ENCODE measurements at regions not wholly inside any gene's neighbourhood (a gene's known extent, or its start where the extent isn't known, plus 50 kb on each side); places are given as distances from the start of the nearest gene placed in this dataset.
"Not testable (repeated sequence)": the region's sequence is repeated elsewhere in the genome, so short reads cannot be mapped to it uniquely, and the experiment has no call there.

DNA sequence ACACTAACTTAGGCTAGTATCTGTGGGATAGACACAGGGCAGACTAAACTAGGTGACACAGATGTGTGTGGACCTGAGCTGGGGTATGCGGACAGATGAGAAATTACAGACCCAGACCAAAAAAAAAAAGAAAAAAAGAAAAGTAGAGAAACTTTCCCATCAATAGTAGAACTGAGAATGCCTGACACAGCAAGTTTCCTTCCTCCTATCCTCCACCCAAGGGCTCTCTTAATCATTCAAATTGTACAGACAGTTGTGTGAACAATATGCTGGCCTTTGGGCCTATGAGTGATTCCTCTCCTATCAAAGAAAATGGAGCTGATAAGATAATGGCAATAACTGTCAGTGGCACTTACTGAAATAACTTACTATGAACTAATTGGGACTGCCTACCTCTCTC is 226.7 kb upstream of the PRDM1 start:
- H3K27ac ChIP-seq = no peak overlapping the region
- intact Hi-C loops (cut with DNase I; ENCODE audit: low total_unique reads) = no loop called here
- WGBS, 2 donors (ENCODE audit: low coverage in 1 of 2) = 79 to 83% methylated on average over 1 of the region's 1 CpG
- no peaks in the 10 kb centered on the region for H3K27me3 ChIP-seq
- H3K4me3 ChIP-seq = no peak overlapping the region
- TF ChIP-seq POLR2AphosphoS5 (IDR thresholded peaks at IDR 0.05) = no peak
- TF ChIP-seq, protein P1, sequence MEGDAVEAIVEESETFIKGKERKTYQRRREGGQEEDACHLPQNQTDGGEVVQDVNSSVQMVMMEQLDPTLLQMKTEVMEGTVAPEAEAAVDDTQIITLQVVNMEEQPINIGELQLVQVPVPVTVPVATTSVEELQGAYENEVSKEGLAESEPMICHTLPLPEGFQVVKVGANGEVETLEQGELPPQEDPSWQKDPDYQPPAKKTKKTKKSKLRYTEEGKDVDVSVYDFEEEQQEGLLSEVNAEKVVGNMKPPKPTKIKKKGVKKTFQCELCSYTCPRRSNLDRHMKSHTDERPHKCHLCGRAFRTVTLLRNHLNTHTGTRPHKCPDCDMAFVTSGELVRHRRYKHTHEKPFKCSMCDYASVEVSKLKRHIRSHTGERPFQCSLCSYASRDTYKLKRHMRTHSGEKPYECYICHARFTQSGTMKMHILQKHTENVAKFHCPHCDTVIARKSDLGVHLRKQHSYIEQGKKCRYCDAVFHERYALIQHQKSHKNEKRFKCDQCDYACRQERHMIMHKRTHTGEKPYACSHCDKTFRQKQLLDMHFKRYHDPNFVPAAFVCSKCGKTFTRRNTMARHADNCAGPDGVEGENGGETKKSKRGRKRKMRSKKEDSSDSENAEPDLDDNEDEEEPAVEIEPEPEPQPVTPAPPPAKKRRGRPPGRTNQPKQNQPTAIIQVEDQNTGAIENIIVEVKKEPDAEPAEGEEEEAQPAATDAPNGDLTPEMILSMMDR (IDR thresholded peaks at IDR 0.05) = no peak
- TF ChIP-seq EP300 (IDR thresholded peaks at IDR 0.05; ENCODE audit: low read depth) = no peak
- no peak for TF ChIP-seq POLR2A (IDR thresholded peaks at IDR 0.05)
- H3K36me3 ChIP-seq = no peaks in the 10 kb centered on the region
- in situ Hi-C loops (cut with MboI; ENCODE audit: low pct_ligation_motif_present in 1 of 4, low pct_unique_long_range_greater_than_20kb in 1 of 4, low sequenced_read_pairs in 3 of 4) = no loop called here
- DNase-seq = no peak
- H3K9me3 ChIP-seq = no peaks in the 10 kb centered on the region
- H3K4me1 ChIP-seq = no peaks in the 10 kb centered on the region

DNA sequence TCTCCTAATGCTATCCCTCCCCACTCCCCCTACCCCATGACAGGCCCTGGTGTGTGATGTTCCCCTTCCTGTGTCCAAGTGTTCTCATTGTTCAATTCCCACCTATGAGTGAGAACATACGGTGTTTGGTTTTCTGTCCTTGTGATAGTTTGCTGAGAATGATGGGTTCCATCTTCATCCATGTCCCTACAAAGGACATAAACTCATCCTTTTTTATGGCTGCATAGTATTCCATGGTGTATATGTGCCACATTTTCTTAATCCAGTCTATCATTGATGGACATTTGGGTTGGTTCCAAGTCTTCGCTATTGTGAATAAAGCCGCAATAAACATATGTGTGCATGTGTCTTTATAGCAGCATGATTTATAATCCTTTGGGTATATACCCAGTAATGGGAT is 227.5 kb upstream of the PRDM1 start:
- H3K36me3 ChIP-seq; intact Hi-C loops (cut with DNase I; ENCODE audit: low total_unique reads); H3K4me1 ChIP-seq; H3K4me3 ChIP-seq; H3K27ac ChIP-seq; in situ Hi-C loops (cut with MboI; ENCODE audit: low pct_ligation_motif_present in 1 of 4, low pct_unique_long_range_greater_than_20kb in 1 of 4, low sequenced_read_pairs in 3 of 4); H3K9me3 ChIP-seq; DNase-seq; H3K27me3 ChIP-seq: not testable (repeated sequence)
- 80 to 93% methylated on average over 1 to 3 of the region's 3 CpGs for WGBS, 2 donors (ENCODE audit: low coverage in 1 of 2)

DNA sequence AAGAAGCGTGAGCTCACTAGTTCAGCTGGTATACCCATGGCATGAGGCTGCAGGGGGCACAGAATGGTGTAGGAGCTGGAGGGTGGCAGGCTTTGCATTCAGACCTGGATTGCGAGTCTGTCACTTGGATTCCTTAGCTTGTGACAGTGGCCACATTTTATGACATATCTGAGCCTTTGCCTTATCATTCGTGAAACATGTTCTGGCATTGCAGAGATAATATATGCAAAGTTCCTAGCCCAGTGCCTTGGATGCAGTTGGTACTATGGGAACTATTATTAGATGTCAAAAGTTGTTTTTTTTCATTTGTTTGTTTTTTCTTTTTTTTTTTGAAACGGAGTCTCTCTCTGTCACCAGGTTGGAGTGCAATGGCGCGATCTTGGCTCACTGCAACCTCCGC is 230.7 kb upstream of the PRDM1 start:
- in situ Hi-C loops (cut with MboI; ENCODE audit: low pct_ligation_motif_present in 1 of 4, low pct_unique_long_range_greater_than_20kb in 1 of 4, low sequenced_read_pairs in 3 of 4) (no loop called here), intact Hi-C loops (cut with DNase I; ENCODE audit: low total_unique reads) (no loop called here)
- WGBS, 2 donors (ENCODE audit: low coverage in 1 of 2) = 89 to 94% methylated on average over 5 to 7 of the region's 7 CpGs
- H3K27me3 ChIP-seq = no peaks in the 10 kb centered on the region
- no peaks in the 10 kb centered on the region for H3K36me3 ChIP-seq
- H3K9me3 ChIP-seq = no peaks in the 10 kb centered on the region
- TF ChIP-seq, protein P1 (IDR thresholded peaks at IDR 0.05) = no peak
- TF ChIP-seq EP300 (IDR thresholded peaks at IDR 0.05; ENCODE audit: low read depth) (no peak), POLR2A (IDR thresholded peaks at IDR 0.05) (no peak), POLR2AphosphoS5 (IDR thresholded peaks at IDR 0.05) (no peak)
- H3K4me1 ChIP-seq = no peaks in the 10 kb centered on the region
- no peak overlapping the region for H3K27ac ChIP-seq
- no peak overlapping the region for H3K4me3 ChIP-seq
- no peak for DNase-seq

DNA sequence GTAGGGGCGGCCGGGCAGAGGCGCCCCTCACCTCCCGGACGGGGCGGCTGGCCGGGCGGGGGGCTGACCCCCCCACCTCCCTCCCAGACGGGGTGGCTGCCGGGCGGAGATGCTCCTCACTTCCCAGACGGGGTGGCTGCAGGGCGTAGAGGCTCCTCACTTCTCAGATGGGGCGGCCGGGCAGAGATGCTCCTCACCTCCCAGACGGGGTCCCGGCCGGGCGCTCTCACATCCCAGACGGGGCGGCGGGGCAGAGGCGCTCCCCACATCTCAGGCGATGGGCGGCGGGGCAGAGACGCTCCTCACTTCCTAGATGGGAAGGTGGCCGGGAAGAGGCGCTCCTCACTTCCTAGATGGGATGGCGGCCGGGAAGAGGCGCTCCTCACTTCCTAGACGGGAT is 232.2 kb upstream of the PRDM1 start:
- H3K4me1 ChIP-seq; intact Hi-C loops (cut with DNase I; ENCODE audit: low total_unique reads); H3K27me3 ChIP-seq; H3K27ac ChIP-seq; in situ Hi-C loops (cut with MboI; ENCODE audit: low pct_ligation_motif_present in 1 of 4, low pct_unique_long_range_greater_than_20kb in 1 of 4, low sequenced_read_pairs in 3 of 4); H3K36me3 ChIP-seq; H3K9me3 ChIP-seq; H3K4me3 ChIP-seq; DNase-seq: not testable (repeated sequence)
- WGBS, 2 donors (ENCODE audit: low coverage in 1 of 2) = 96% methylated on average over 20 of the region's 33 CpGs; no CpG with 5 or more reads in 1 of the 2 donors

DNA sequence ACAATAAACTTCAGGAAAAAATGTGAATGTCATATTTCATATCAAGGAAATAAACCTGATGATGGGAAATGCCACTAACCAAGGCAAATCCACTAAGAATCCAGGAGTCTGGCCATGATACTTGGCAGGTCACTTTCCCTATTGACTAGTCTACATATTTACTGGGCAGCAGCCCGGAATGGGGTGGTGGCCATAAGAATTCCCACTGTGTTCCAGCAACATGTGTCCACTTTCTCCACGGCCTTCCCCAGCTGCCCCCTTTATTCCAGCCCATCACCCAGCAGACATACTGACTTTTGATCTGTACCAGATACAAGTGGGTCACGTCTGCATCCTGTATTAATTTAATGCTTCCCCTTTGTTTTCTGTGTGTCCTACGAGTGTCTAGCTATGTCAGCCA is 234.5 kb upstream of the PRDM1 start:
- Histone ChIP-seq H3K4me3 (no peak overlapping the region), H3K36me3 (no peaks in the 10 kb centered on the region), H3K27me3 (no peaks in the 10 kb centered on the region), H3K4me1 (no peaks in the 10 kb centered on the region), H3K27ac (no peak overlapping the region), H3K9me3 (no peaks in the 10 kb centered on the region)
- no peak for TF ChIP-seq POLR2A (IDR thresholded peaks at IDR 0.05)
- no peak for TF ChIP-seq POLR2AphosphoS5 (IDR thresholded peaks at IDR 0.05)
- TF ChIP-seq, protein P1 (IDR thresholded peaks at IDR 0.05) = no peak
- no peak for TF ChIP-seq EP300 (IDR thresholded peaks at IDR 0.05; ENCODE audit: low read depth)
- DNase-seq = no peak
- intact Hi-C loops (cut with DNase I; ENCODE audit: low total_unique reads) (no loop called here), in situ Hi-C loops (cut with MboI; ENCODE audit: low pct_ligation_motif_present in 1 of 4, low pct_unique_long_range_greater_than_20kb in 1 of 4, low sequenced_read_pairs in 3 of 4) (no loop called here)
- 74% methylated on average over 4 of the region's 4 CpGs; no CpG with 5 or more reads in 1 of the 2 donors for WGBS, 2 donors (ENCODE audit: low coverage in 1 of 2)

Data from transverse colon (tissue), 4 donors.